ENCODE measurements at regions not wholly inside any gene's neighbourhood (a gene's known extent, or its start where the extent isn't known, plus 50 kb on each side); places are given as distances from the start of the nearest gene placed in this dataset.

DNA sequence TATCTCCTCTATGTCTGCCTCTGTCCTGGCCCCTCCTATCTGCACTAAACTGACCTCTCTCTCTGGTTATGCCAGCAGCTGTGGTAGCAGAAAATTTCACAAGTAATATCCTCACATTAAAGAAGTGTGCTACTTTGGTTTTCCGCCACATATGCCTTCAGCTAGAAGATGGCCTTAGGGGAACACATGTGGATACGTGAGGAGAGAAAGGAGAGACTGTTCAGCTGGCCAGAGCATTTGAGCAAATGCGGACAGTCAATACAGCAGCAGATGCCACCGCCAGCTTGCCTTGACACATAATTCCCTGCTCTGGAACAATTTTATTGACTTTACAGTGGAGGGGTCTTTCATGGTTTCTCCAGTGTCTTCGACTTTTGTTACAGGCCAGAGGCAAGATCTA lies 434.6 kb downstream of the TAF11L14 start:
- Histone ChIP-seq H3K4me1 (ENCODE audit: control insufficient read depth in 3 of 3, insufficient read depth in 3 of 3, low read length in 3 of 3) (no peaks in the 10 kb centered on the region), H3K9me3 (ENCODE audit: control insufficient read depth in 3 of 3, low read length in 3 of 3) (no peaks in the 10 kb centered on the region), H3K27ac (ENCODE audit: low read depth, low read length) (no peak overlapping the region), H3K9ac (ENCODE audit: low read depth in 1 of 3, low read length in 3 of 3) (no peak overlapping the region), H3K36me3 (ENCODE audit: control insufficient read depth in 3 of 3, insufficient read depth in 3 of 3, low read length in 3 of 3) (no peaks in the 10 kb centered on the region), H3K4me3 (ENCODE audit: low read length in 3 of 3) (no peak overlapping the region), H3K27me3 (ENCODE audit: control insufficient read depth in 3 of 3, insufficient read depth in 3 of 3, low read length in 3 of 3) (no peaks in the 10 kb centered on the region)

DNA sequence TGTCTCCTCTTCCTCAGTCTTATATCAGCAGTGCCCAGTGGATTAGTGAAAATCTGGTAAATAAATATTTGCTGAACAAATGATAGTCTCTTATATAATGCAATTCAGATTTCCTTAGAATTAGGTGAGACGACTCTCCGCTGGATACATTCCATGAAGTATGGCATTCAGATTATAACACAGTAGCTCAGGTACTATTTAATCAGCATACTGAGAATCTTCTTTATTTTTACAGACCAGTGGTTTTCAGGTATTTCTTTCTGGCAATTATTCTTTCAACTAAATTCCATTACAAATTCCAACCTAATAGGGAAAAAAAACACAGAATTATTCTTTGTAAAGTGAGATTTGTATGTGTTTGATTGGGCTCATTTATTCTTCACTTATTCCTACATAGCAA lies 435.5 kb downstream of the TAF11L14 start:
- H3K36me3 ChIP-seq (ENCODE audit: control insufficient read depth in 3 of 3, insufficient read depth in 3 of 3, low read length in 3 of 3) = no peaks in the 10 kb centered on the region
- no peak overlapping the region for H3K27ac ChIP-seq (ENCODE audit: low read depth, low read length)
- no peaks in the 10 kb centered on the region for H3K4me1 ChIP-seq (ENCODE audit: control insufficient read depth in 3 of 3, insufficient read depth in 3 of 3, low read length in 3 of 3)
- no peaks in the 10 kb centered on the region for H3K9me3 ChIP-seq (ENCODE audit: control insufficient read depth in 3 of 3, low read length in 3 of 3)
- H3K9ac ChIP-seq (ENCODE audit: low read depth in 1 of 3, low read length in 3 of 3) = no peak overlapping the region
- H3K4me3 ChIP-seq (ENCODE audit: low read length in 3 of 3) = no peak overlapping the region
- H3K27me3 ChIP-seq (ENCODE audit: control insufficient read depth in 3 of 3, insufficient read depth in 3 of 3, low read length in 3 of 3) = no peaks in the 10 kb centered on the region

DNA sequence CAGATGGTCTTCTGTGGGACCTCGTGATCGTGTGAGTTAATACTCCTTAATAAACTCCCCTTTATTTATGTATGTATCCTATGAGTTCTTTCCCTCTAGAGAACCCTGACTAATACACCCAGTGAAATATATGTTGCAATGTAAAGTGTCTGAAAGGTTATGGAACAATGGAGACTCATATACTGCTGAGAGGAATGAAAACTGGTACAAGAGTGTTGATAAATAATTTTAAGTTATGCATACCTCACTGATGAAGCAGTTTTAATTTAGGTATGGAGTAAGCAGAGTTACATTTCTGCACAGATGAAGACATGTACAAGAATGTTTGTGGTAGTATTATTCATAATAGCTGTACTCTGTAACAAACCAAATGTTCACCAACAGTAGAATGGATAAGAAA lies 438.3 kb downstream of the TAF11L14 start:
- Histone ChIP-seq H3K9me3 (ENCODE audit: control insufficient read depth in 3 of 3, low read length in 3 of 3) (no peaks in the 10 kb centered on the region), H3K4me3 (ENCODE audit: low read length in 3 of 3) (no peak overlapping the region), H3K27ac (ENCODE audit: low read depth, low read length) (no peak overlapping the region), H3K27me3 (ENCODE audit: control insufficient read depth in 3 of 3, insufficient read depth in 3 of 3, low read length in 3 of 3) (no peaks in the 10 kb centered on the region), H3K9ac (ENCODE audit: low read depth in 1 of 3, low read length in 3 of 3) (no peak overlapping the region), H3K4me1 (ENCODE audit: control insufficient read depth in 3 of 3, insufficient read depth in 3 of 3, low read length in 3 of 3) (no peaks in the 10 kb centered on the region), H3K36me3 (ENCODE audit: control insufficient read depth in 3 of 3, insufficient read depth in 3 of 3, low read length in 3 of 3) (no peaks in the 10 kb centered on the region)

DNA sequence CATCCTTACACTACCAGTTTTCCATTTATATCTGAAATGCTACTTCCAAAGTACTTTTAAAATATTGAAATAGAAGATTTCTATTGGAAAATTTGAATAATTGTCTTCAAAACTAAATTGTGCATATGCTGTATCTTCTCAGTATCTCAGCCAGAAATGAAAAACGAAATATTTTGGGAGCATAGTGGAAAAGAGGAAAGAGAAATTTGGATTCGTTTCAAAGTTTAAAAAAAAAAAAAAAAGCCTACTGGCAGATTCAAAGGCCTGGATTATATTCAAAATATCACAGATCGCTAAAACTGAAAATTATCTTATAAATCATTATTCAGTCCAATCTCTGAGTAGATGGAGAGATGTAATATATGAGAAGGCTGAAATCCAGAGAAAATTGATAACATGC lies 440.7 kb downstream of the TAF11L14 start:
- no peaks in the 10 kb centered on the region for H3K27me3 ChIP-seq (ENCODE audit: control insufficient read depth in 3 of 3, insufficient read depth in 3 of 3, low read length in 3 of 3)
- no peak overlapping the region for H3K27ac ChIP-seq (ENCODE audit: low read depth, low read length)
- H3K9ac ChIP-seq (ENCODE audit: low read depth in 1 of 3, low read length in 3 of 3) = no peak overlapping the region
- no peak overlapping the region for H3K4me3 ChIP-seq (ENCODE audit: low read length in 3 of 3)
- no peaks in the 10 kb centered on the region for H3K9me3 ChIP-seq (ENCODE audit: control insufficient read depth in 3 of 3, low read length in 3 of 3)
- H3K4me1 ChIP-seq (ENCODE audit: control insufficient read depth in 3 of 3, insufficient read depth in 3 of 3, low read length in 3 of 3) = no peaks in the 10 kb centered on the region
- no peaks in the 10 kb centered on the region for H3K36me3 ChIP-seq (ENCODE audit: control insufficient read depth in 3 of 3, insufficient read depth in 3 of 3, low read length in 3 of 3)

DNA sequence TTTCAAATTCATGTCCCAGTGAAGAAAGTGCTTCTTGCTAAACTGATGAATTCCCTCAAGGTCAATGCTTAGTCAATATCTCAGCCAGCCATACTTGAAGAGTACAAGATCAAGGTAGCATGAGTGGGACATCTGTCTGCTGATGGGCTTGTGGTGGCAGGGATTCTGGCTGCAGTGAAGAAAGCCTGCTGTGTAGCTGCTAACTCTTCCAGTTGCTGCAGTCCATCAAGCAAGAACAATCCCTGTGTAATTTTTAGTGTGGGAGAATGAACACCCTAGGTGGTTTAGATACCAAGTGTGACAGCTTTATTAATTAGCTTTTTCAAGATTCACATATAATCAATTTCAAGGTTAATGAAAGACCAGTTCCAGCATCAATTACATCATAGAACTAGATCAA lies 443.9 kb downstream of the TAF11L14 start:
- no peaks in the 10 kb centered on the region for H3K27me3 ChIP-seq (ENCODE audit: control insufficient read depth in 3 of 3, insufficient read depth in 3 of 3, low read length in 3 of 3)
- H3K36me3 ChIP-seq (ENCODE audit: control insufficient read depth in 3 of 3, insufficient read depth in 3 of 3, low read length in 3 of 3) = no peaks in the 10 kb centered on the region
- no peak overlapping the region for H3K27ac ChIP-seq (ENCODE audit: low read depth, low read length)
- no peaks in the 10 kb centered on the region for H3K4me1 ChIP-seq (ENCODE audit: control insufficient read depth in 3 of 3, insufficient read depth in 3 of 3, low read length in 3 of 3)
- no peak overlapping the region for H3K9ac ChIP-seq (ENCODE audit: low read depth in 1 of 3, low read length in 3 of 3)
- no peak overlapping the region for H3K4me3 ChIP-seq (ENCODE audit: low read length in 3 of 3)
- H3K9me3 ChIP-seq (ENCODE audit: control insufficient read depth in 3 of 3, low read length in 3 of 3) = no peaks in the 10 kb centered on the region

DNA sequence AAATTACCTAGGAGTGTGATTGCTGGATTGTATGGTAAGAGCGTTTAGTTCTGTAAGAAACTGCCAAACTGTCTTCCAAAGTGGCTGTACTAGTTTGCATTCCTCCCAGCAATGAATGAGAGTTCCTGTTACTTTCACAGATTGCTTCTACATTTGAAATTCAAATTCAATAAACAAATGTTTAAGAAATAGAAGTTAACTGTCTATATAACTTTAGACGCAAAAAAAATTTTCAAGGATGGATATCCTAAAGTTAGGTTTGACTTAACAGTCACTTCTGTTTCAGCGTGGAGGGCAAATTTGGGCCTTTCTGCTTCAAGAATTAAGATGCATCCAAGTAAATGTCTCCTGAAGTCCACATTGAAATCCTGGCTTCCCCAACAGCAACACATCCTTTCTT lies 445.6 kb downstream of the TAF11L14 start:
- Histone ChIP-seq H3K27me3 (ENCODE audit: control insufficient read depth in 3 of 3, insufficient read depth in 3 of 3, low read length in 3 of 3) (no peaks in the 10 kb centered on the region), H3K4me1 (ENCODE audit: control insufficient read depth in 3 of 3, insufficient read depth in 3 of 3, low read length in 3 of 3) (no peaks in the 10 kb centered on the region), H3K27ac (ENCODE audit: low read depth, low read length) (no peak overlapping the region), H3K9ac (ENCODE audit: low read depth in 1 of 3, low read length in 3 of 3) (no peak overlapping the region), H3K36me3 (ENCODE audit: control insufficient read depth in 3 of 3, insufficient read depth in 3 of 3, low read length in 3 of 3) (no peaks in the 10 kb centered on the region), H3K4me3 (ENCODE audit: low read length in 3 of 3) (no peak overlapping the region), H3K9me3 (ENCODE audit: control insufficient read depth in 3 of 3, low read length in 3 of 3) (no peaks in the 10 kb centered on the region)

DNA sequence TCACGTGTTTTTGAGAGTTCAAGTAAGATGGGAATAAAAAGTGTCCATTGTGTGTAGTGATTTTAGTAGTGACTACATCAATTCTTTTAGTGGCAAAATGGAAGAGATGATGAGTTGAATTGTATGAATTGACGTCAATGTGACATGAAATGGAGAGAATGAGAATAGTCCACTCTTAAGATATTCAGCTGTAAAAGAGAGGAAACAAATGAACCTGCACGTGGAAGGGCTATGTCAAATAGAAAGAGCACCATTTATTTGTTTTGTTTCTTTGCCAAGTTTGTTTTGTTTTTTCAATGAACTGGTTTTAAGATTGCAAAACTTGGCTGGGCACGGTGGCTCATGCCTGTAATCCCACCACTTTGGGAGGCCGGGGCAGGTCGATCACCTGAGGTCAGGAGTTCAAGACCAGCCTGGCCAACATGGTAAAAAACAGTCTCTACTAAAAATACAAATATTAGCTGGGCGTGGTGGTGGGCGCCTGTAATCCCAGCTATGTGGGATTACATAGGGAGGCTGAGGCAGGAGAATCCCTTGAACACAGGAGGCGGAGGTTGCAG lies 453.8 kb downstream of the TAF11L14 start:
- no peak overlapping the region for H3K4me3 ChIP-seq (ENCODE audit: low read length in 3 of 3)
- no peak overlapping the region for H3K9ac ChIP-seq (ENCODE audit: low read depth in 1 of 3, low read length in 3 of 3)
- no peaks in the 10 kb centered on the region for H3K4me1 ChIP-seq (ENCODE audit: control insufficient read depth in 3 of 3, insufficient read depth in 3 of 3, low read length in 3 of 3)
- H3K9me3 ChIP-seq (ENCODE audit: control insufficient read depth in 3 of 3, low read length in 3 of 3) = peaks cover 0 to 2% (median 0%) of the 10 kb centered on the region in 3 donors
- no peaks in the 10 kb centered on the region for H3K36me3 ChIP-seq (ENCODE audit: control insufficient read depth in 3 of 3, insufficient read depth in 3 of 3, low read length in 3 of 3)
- H3K27me3 ChIP-seq (ENCODE audit: control insufficient read depth in 3 of 3, insufficient read depth in 3 of 3, low read length in 3 of 3) = no peaks in the 10 kb centered on the region
- H3K27ac ChIP-seq (ENCODE audit: low read depth, low read length) = no peak overlapping the region

DNA sequence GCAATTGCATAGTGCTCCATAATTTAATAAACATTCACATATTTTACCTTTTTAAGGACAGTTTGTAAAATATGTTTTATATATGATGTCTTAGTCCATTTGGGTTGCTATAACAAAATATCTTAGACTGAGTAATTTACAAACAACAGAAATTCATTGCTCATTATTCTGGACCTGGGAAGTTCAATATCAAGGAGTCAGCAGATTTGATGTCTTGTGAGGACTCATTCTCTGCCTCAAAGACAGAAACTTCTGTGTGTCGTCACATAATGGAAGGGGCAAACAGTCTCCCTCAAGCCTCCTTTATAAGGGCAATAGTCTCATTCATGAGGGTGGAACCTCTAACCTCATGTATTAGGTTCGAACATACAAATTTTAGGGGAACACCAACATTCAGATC lies 455.9 kb downstream of the TAF11L14 start:
- H3K27ac ChIP-seq (ENCODE audit: low read depth, low read length) = no peak overlapping the region
- no peak overlapping the region for H3K4me3 ChIP-seq (ENCODE audit: low read length in 3 of 3)
- H3K9me3 ChIP-seq (ENCODE audit: control insufficient read depth in 3 of 3, low read length in 3 of 3) = peaks cover 0 to 2% (median 0%) of the 10 kb centered on the region in 3 donors
- H3K9ac ChIP-seq (ENCODE audit: low read depth in 1 of 3, low read length in 3 of 3) = no peak overlapping the region
- H3K4me1 ChIP-seq (ENCODE audit: control insufficient read depth in 3 of 3, insufficient read depth in 3 of 3, low read length in 3 of 3) = no peaks in the 10 kb centered on the region
- H3K36me3 ChIP-seq (ENCODE audit: control insufficient read depth in 3 of 3, insufficient read depth in 3 of 3, low read length in 3 of 3) = no peaks in the 10 kb centered on the region
- H3K27me3 ChIP-seq (ENCODE audit: control insufficient read depth in 3 of 3, insufficient read depth in 3 of 3, low read length in 3 of 3) = no peaks in the 10 kb centered on the region

DNA sequence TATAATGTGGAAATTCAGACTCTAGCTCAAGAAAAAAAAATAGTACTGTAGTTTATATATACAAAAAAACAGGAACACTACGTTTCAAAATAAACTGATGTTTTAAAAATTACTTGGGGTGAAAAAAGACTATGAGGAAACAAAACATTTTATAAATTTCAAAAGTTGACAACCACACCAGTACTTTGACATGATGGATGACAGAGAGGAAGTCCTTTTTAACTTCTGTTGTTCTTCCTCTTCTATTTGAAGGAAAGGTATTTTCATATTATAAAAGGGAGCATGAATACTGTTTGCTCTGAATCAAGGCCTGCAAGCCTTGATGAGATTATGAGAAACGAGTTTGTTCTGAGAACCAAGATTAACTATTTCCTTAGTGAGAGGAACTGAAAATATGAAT lies 456.9 kb downstream of the TAF11L14 start:
- Histone ChIP-seq H3K9me3 (ENCODE audit: control insufficient read depth in 3 of 3, low read length in 3 of 3) (no peaks in the 10 kb centered on the region), H3K27me3 (ENCODE audit: control insufficient read depth in 3 of 3, insufficient read depth in 3 of 3, low read length in 3 of 3) (no peaks in the 10 kb centered on the region)

DNA sequence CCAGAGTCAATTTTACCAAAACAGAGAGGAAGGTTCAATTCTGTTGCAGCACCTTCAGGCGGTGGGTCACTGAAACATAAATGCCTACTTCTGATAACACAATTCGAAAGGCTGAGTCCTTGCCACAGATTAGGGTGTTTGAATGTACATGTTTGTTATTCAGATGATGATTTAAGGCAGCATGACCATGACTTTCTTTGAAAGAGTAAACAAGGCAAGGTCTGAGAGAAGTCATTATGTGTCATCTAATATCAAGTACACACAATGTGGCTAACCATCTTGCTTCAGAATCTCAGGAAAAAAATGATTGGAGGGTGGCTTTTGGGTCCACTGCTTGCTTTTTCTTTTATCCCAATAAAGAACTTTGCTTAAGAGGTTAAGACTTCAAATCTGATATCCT lies 457.5 kb downstream of the TAF11L14 start:
- Histone ChIP-seq H3K27me3 (ENCODE audit: control insufficient read depth in 3 of 3, insufficient read depth in 3 of 3, low read length in 3 of 3) (no peaks in the 10 kb centered on the region), H3K27ac (ENCODE audit: low read depth, low read length) (no peak overlapping the region), H3K9me3 (ENCODE audit: control insufficient read depth in 3 of 3, low read length in 3 of 3) (no peaks in the 10 kb centered on the region), H3K36me3 (ENCODE audit: control insufficient read depth in 3 of 3, insufficient read depth in 3 of 3, low read length in 3 of 3) (no peaks in the 10 kb centered on the region), H3K4me3 (ENCODE audit: low read length in 3 of 3) (no peak overlapping the region), H3K4me1 (ENCODE audit: control insufficient read depth in 3 of 3, insufficient read depth in 3 of 3, low read length in 3 of 3) (no peaks in the 10 kb centered on the region), H3K9ac (ENCODE audit: low read depth in 1 of 3, low read length in 3 of 3) (no peak overlapping the region)

More for the DNA sequence above, 456.9 kb downstream of the TAF11L14 start:
- H3K27ac ChIP-seq (ENCODE audit: low read depth, low read length) = no peak overlapping the region
- H3K4me3 ChIP-seq (ENCODE audit: low read length in 3 of 3) = no peak overlapping the region
- no peaks in the 10 kb centered on the region for H3K36me3 ChIP-seq (ENCODE audit: control insufficient read depth in 3 of 3, insufficient read depth in 3 of 3, low read length in 3 of 3)
- H3K4me1 ChIP-seq (ENCODE audit: control insufficient read depth in 3 of 3, insufficient read depth in 3 of 3, low read length in 3 of 3) = no peaks in the 10 kb centered on the region
- H3K9ac ChIP-seq (ENCODE audit: low read depth in 1 of 3, low read length in 3 of 3) = no peak overlapping the region

DNA sequence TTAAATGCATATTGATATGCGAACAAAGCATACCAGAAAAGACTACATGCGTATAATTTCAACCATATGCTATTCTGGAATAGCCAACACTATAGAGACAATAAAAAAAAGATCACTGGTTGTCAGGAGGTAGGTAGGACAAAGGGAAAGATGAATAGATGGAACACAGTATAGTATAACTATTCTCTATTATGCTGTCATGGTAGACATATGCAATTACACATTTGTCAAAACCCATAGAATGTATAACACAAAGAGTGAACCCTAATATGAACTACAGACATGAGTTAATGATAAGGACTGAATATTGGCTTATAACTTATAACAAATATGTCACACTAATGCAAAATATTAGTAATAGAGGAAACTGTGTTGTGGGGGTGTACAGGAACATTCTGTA lies 460.8 kb downstream of the TAF11L14 start:
- Histone ChIP-seq H3K9ac (ENCODE audit: low read depth in 1 of 3, low read length in 3 of 3) (no peak overlapping the region), H3K27me3 (ENCODE audit: control insufficient read depth in 3 of 3, insufficient read depth in 3 of 3, low read length in 3 of 3) (no peaks in the 10 kb centered on the region), H3K36me3 (ENCODE audit: control insufficient read depth in 3 of 3, insufficient read depth in 3 of 3, low read length in 3 of 3) (no peaks in the 10 kb centered on the region), H3K27ac (ENCODE audit: low read depth, low read length) (no peak overlapping the region), H3K4me3 (ENCODE audit: low read length in 3 of 3) (no peak overlapping the region), H3K4me1 (ENCODE audit: control insufficient read depth in 3 of 3, insufficient read depth in 3 of 3, low read length in 3 of 3) (no peaks in the 10 kb centered on the region), H3K9me3 (ENCODE audit: control insufficient read depth in 3 of 3, low read length in 3 of 3) (no peaks in the 10 kb centered on the region)
